ENCODE measurements at regions not wholly inside any gene's neighbourhood (a gene's known extent, or its start where the extent isn't known, plus 50 kb on each side); places are given as distances from the start of the nearest gene placed in this dataset.

GRCh38 chr4:1462009-1462767 is 55.9 kb upstream of the NKX1-1 start:
- DNase-seq = peak; percentile 56

DNA sequence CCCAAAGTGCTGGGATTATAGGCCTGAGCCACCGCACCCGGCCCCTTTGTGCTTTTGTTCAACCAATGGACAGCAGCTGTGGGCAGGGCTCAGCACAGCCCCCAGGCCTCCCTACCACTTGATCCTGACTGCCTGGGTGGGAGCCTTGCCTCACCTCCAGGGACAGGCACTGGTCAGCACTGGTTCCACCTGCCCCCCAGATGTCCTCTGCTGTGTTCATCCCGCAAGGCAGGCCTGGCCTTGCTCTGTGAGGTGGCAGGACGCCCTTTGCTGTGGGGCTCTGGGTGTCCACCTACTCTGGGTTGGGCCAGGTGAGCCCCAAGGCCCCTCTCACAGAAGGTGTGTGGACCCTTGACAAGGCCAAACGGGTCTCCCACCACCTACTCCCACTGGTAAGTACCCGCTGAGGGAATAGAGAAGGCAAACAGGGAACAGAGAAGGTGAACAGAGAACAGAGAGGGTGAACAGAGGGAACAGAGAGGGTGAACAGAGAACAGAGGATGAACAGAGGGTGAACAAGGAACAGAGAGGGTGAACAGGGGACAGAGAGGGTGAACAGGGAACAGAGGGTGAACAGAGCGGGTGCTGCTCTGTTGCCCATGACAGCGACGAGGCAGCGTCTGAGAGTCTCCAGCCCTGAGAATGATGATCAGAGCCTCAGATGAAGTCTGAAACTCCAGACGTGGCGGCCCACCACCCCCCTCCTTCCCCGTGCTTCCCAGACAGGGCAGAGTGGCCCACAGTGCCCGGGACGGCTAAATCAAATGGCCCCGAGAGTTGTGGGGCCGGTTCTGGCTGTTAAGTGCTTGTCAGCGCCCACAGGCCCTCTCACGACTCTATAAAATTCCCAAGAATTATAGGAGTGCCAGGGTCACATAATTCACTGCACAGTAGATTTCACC is 55.0 kb upstream of the NKX1-1 start:
- DNase-seq = no peak

DNA sequence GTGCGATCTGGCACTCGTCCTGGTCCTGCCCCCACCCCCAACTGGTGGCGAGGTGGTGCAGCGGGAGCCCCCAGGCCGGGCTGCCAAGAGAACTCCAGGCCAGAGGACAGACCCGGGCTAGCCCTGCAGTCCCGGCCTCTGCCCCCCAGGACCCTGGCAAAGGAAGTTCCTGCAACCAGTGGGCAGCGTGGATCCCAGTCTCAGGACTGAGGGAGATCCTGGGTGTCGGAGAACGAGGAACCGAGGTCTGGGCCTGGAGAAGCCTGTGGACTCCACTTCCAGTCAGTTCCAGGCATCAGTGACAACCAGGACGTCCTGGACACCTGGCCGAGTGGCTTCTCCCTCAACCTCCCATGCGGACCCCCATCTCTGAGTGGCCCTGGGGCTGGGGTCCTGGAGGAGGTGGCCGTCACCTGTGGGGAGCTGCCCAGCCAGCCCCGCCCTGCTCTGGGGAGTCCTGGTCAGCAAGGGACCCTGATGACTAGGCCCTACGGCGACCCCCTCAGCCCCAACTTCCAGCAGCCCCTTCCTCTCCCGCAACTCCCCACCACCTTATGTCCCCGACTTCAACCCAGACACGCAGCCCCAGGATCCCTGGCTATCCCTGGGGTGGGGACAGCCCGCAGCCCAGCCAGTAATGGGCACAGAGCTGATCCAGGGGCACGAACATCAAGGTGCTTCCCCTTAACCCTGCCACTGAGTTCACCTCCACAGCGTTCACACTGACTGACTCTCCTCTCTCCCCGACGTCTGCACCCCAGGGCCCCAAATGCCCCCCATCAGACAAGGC is 53.7 kb upstream of the NKX1-1 start:
- DNase-seq = no peak

- DNase-seq = no peak
These were observed 53.0 kb upstream of the NKX1-1 start for GRCh38 chr4:1459081-1459721.

DNA sequence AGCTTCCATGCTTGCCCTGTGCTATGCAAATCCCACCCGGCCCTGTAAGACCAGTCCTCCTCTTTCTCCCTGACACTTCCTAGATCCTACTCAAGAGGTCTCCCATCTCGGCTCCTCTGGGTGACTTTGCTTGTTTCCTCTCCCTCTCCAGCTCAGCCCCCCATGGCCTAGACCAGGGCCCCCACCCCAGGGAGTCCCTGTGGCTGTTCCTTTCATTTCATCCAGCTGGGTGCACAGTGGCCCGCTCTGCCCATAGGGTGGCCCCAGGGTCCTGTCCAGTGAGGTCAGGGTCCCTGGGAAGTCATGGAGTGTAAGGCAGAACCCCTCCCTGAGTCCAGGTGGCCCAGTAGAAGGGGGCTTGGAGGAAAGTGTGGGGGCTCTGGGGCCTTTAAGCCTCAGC is 52.3 kb upstream of the NKX1-1 start:
- no peak for DNase-seq

Data from retina (tissue), 1 donor.